GM12878 (cell line): ENCODE measurements at regions not wholly inside any gene's neighbourhood (a gene's known extent, or its start where the extent isn't known, plus 50 kb on each side); places are given as distances from the start of the nearest gene placed in this dataset.

Source experiments
- ATAC-seq: fragments of 200-7000 bp; cut with Tn5 transposase; 3 replicates; pipeline ENCODE4 v1.9.1; 2020; ENCODE audit warnings: mild to moderate bottlenecking, moderate library complexity
- BruUV-seq: library from RNA; stranded (reverse); fragments of 400-500 nt; replicated peaks from 2 replicates; lab custom pipeline; 2021; lab: Mats Ljungman, UMichigan
- CTCF ChIA-PET: fragments of 300-600 bp; sonication (Branson Sonifier 250); formaldehyde crosslinking; extraction: SDS; loops from one replicate; lab custom pipeline; 2021; ENCODE audit warnings: inconsistent platforms; lab: Yijun Ruan, JAX
- POLR2A ChIA-PET: fragments of 350-600 bp; formaldehyde crosslinking; extraction: SDS; loops from one replicate; lab custom pipeline; 2021; ENCODE audit warnings: inconsistent platforms; lab: Charles Lee
- RAD21 ChIA-PET: fragments of 300-600 bp; sonication (Branson Sonifier 250); formaldehyde crosslinking; loops from one replicate; lab custom pipeline; 2023; ENCODE audit warnings: antibody characterized with exemption; ENCODE audit not compliant: unreplicated experiment; lab: Charles Lee
- SMC1A ChIA-PET: fragments of 300-600 bp; sonication (Branson Sonifier 250); formaldehyde crosslinking; loops from one replicate; lab custom pipeline; 2023; ENCODE audit not compliant: unreplicated experiment, uncharacterized antibody; lab: Charles Lee
- DNase-seq: peaks from one replicate; pipeline ENCODE4 v3.0.0-alpha.2; 2011; ENCODE audit warnings: low read depth, low spot score
- FAIRE-seq: peaks from 3 replicates; lab custom pipeline; 2011; peaks lifted over from hg19 to GRCh38; lab: Jason Lieb, UNC
- H2AFZ ChIP-seq: 2 replicates; pipeline ENCODE4 v1.6.0; 2011; ENCODE audit warnings: low read depth, low read length, control low read depth; ENCODE audit not compliant: control insufficient read depth
- H3K27ac ChIP-seq: 2 replicates; pipeline ENCODE4 v1.5.1; 2011; ENCODE audit warnings: control low read depth; ENCODE audit not compliant: control insufficient read depth, insufficient read depth
- H3K27me3 ChIP-seq, 2 experiments: replicated peaks in 1 of 2; 2 replicates each; pipeline versions ENCODE4 v1.6.0 to v1.6.1; 2011; ENCODE audit warnings: low read length in 1 of 2; ENCODE audit not compliant: control insufficient read depth in 2 of 2, insufficient read depth in 2 of 2
- H3K36me3 ChIP-seq, 2 experiments: 2 replicates each; pipeline ENCODE4 v1.5.1; 2011; ENCODE audit warnings: low read length in 1 of 2; ENCODE audit not compliant: control insufficient read depth in 2 of 2, insufficient read depth in 2 of 2
- H3K4me1 ChIP-seq: 2 replicates; pipeline ENCODE4 v1.6.1; 2011; ENCODE audit warnings: mild to moderate bottlenecking, low read length, moderate library complexity, mixed read lengths; ENCODE audit not compliant: control insufficient read depth, insufficient read depth
- H3K4me2 ChIP-seq: 2 replicates; pipeline ENCODE4 v1.6.0; 2011; ENCODE audit warnings: control low read depth; ENCODE audit not compliant: control insufficient read depth, insufficient read depth
- H3K4me3 ChIP-seq: fragments of 200-600 bp; sonication (generic); 2 replicates; pipeline ENCODE4 v1.5.1; 2016
- H3K79me2 ChIP-seq: 2 replicates; pipeline ENCODE4 v1.6.0; 2011; ENCODE audit warnings: low read length; ENCODE audit not compliant: control insufficient read depth, insufficient read depth
- H3K9ac ChIP-seq: 2 replicates; pipeline ENCODE4 v1.8.0; 2011; ENCODE audit warnings: low read length, control low read depth, mixed read lengths; ENCODE audit not compliant: control insufficient read depth, insufficient read depth
- H3K9me3 ChIP-seq: replicated peaks from 3 replicates; pipeline ENCODE4 v1.5.1; 2011; ENCODE audit warnings: mild to moderate bottlenecking, low read length; ENCODE audit not compliant: control insufficient read depth, insufficient read depth
- H4K20me1 ChIP-seq: 2 replicates; pipeline ENCODE4 v1.6.0; 2011; ENCODE audit not compliant: control insufficient read depth, insufficient read depth
- DPF2 ChIP-seq: fragments of 450-650 bp; IDR thresholded peaks from 2 replicates; pipeline ENCODE4 v1.6.1; 2017; ENCODE audit warnings: mild to moderate bottlenecking
- FOXK2 ChIP-seq: fragments of 450-650 bp; IDR thresholded peaks from 2 replicates; pipeline ENCODE4 v1.6.1; 2017; ENCODE audit warnings: mild to moderate bottlenecking, moderate library complexity
- RAD21 ChIP-seq: IDR thresholded peaks from 2 replicates; pipeline ENCODE4 v1.6.1; 2011; ENCODE audit warnings: mild to moderate bottlenecking, low read depth, low read length, moderate library complexity; ENCODE audit not compliant: insufficient read depth
- WGBS: methylation state at CpG from one replicate; pipeline ENCODE4 v1.1.6; 2016; ENCODE audit warnings: low lambda C conversion rate; ENCODE audit not compliant: insufficient replicate concordance, insufficient coverage; ENCODE audit errors: missing lambda C conversion rate; 5-methylcytosine and 5-hydroxymethylcytosine counted together
- in situ Hi-C: fragments of 300-500 bp; cut with MboI; formaldehyde crosslinking; loops from 9 replicates; pipeline ENCODE4 v1.14.3; 2018; ENCODE audit warnings: mixed read lengths
- intact Hi-C: fragments of 100-400 bp; cut with micrococcal nuclease; formaldehyde crosslinking; loops from one replicate; pipeline ENCODE4 v1.14.2; 2022; ENCODE audit not compliant: unreplicated experiment
- TF ChIP-seq, protein P1 (sequence below), 3 experiments: IDR thresholded peaks in 2 of 3; conservative IDR thresholded peaks in 1 of 3; 2 replicates each; pipeline ENCODE4 v1.5.1; 2011; ENCODE audit warnings: low read depth in 3 of 3, low read length in 3 of 3, mild to moderate bottlenecking in 3 of 3, control low read depth in 2 of 3, moderate library complexity in 2 of 3, inconsistent platforms in 1 of 3, mixed read lengths in 1 of 3; ENCODE audit not compliant: control insufficient read depth in 2 of 3, insufficient read depth in 1 of 3; ENCODE audit errors: extremely low read depth in 1 of 3
- TF ChIP-seq, protein P2 (sequence below): IDR thresholded peaks from 2 replicates; pipeline ENCODE4 v1.6.1; 2011; ENCODE audit warnings: low read depth, mild to moderate bottlenecking, low read length, moderate library complexity, borderline replicate concordance; ENCODE audit errors: extremely low read depth

GRCh38 chr2:8285081-8285480, 396.8 kb upstream of the ID2 start:
- ChIA-PET POLR2A (interaction anchor here (0.6 kb wide), 1 partner anchor 190 kb away, joined by 7 read pairs; no protein-coding TSS in a partner anchor), SMC1A (interaction anchor here (0.6 to 2.0 kb wide), 4 partner anchors 10 to 131 kb away, joined by 3 to 6 read pairs (median 4); no protein-coding TSS in a partner anchor)

More at GRCh38 chr2:8285081-8285480, 396.8 kb upstream of the ID2 start:
- H3K79me2 ChIP-seq: no peaks in the 10 kb centered on the region
- H2AFZ ChIP-seq: no peak overlapping the region
- H3K4me3 ChIP-seq: no peak overlapping the region
- RAD21 ChIA-PET: interaction anchor here (0.6 to 1.4 kb wide), 5 partner anchors 34 to 858 kb away, joined by 3 to 5 read pairs (median 3); no protein-coding TSS in a partner anchor
- H3K4me2 ChIP-seq: no peak overlapping the region
- no peak overlapping the region for H3K27ac ChIP-seq
- 32% methylated on average over 3 of the region's 3 CpGs for WGBS
- no TSS peak for BruUV-seq
- intact Hi-C loops (no loop called here), in situ Hi-C loops (no loop called here)
- no peak for FAIRE-seq
- no peak; the same call in 2 of the 3 replicates for ATAC-seq
- H3K36me3 ChIP-seq: no peaks in the 10 kb centered on the region; a peak in 1 of 4 replicates
- H3K27me3 ChIP-seq: no peaks in the 10 kb centered on the region
- no peaks in the 10 kb centered on the region for H4K20me1 ChIP-seq
- H3K4me1 ChIP-seq: no peaks in the 10 kb centered on the region
- no peak for DNase-seq
- no peak overlapping the region for H3K9ac ChIP-seq
- H3K9me3 ChIP-seq: peaks cover 3% of the 10 kb centered on the region; the same call in 1 of the 3 replicates
- CTCF ChIA-PET: interaction anchor here (0.7 to 5.0 kb wide), 4 partner anchors 11 to 460 kb away, joined by 3 to 20 read pairs (median 4); no protein-coding TSS in a partner anchor
- TF ChIP-seq, protein P1, sequence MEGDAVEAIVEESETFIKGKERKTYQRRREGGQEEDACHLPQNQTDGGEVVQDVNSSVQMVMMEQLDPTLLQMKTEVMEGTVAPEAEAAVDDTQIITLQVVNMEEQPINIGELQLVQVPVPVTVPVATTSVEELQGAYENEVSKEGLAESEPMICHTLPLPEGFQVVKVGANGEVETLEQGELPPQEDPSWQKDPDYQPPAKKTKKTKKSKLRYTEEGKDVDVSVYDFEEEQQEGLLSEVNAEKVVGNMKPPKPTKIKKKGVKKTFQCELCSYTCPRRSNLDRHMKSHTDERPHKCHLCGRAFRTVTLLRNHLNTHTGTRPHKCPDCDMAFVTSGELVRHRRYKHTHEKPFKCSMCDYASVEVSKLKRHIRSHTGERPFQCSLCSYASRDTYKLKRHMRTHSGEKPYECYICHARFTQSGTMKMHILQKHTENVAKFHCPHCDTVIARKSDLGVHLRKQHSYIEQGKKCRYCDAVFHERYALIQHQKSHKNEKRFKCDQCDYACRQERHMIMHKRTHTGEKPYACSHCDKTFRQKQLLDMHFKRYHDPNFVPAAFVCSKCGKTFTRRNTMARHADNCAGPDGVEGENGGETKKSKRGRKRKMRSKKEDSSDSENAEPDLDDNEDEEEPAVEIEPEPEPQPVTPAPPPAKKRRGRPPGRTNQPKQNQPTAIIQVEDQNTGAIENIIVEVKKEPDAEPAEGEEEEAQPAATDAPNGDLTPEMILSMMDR (IDR thresholded peaks at IDR 0.05 in 2 of 3, conservative IDR thresholded peaks at IDR 0.05 in 1 of 3; ENCODE audit: control insufficient read depth in 2 of 3, extremely low read depth in 1 of 3, insufficient read depth in 1 of 3, low read depth in 3 of 3, low read length in 3 of 3): 0 out of 6 replicates have a peak, but pooled peaks of 1 of the 3 experiments have one; percentile 12
- no peak for TF ChIP-seq RAD21
- no peak for TF ChIP-seq DPF2
- TF ChIP-seq, protein P2, sequence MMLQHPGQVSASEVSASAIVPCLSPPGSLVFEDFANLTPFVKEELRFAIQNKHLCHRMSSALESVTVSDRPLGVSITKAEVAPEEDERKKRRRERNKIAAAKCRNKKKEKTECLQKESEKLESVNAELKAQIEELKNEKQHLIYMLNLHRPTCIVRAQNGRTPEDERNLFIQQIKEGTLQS: no peak
- no peak for TF ChIP-seq FOXK2
